T-helper 1 cell treated with Interleukin-12 subunit alpha and Interleukin-12 subunit beta and Interleukin-4 antibody, amounts not matched to agents 30 μg/mL and 1 μg/mL, for 36 hours (primary cell): ENCODE measurements at regions not wholly inside any gene's neighbourhood (a gene's known extent, or its start where the extent isn't known, plus 50 kb on each side); places are given as distances from the start of the nearest gene placed in this dataset.

Source experiments
- H3K27ac Mint-ChIP-seq: one replicate; pipeline ENCODE4 v1.8.0; 2021; ENCODE audit warnings: mild to moderate bottlenecking, mixed read lengths
- H3K27me3 Mint-ChIP-seq: one replicate; pipeline ENCODE4 v1.8.0; 2021; ENCODE audit warnings: low read depth, mixed read lengths
- H3K36me3 Mint-ChIP-seq: one replicate; pipeline ENCODE4 v1.8.0; 2021; ENCODE audit warnings: low read depth, mixed read lengths
- H3K4me1 Mint-ChIP-seq: one replicate; pipeline ENCODE4 v1.8.0; 2021; ENCODE audit warnings: low read depth, mixed read lengths
- H3K4me3 Mint-ChIP-seq: one replicate; pipeline ENCODE4 v1.8.0; 2021; ENCODE audit warnings: mild to moderate bottlenecking, moderate library complexity, mixed read lengths
- H3K9me3 Mint-ChIP-seq: one replicate; pipeline ENCODE4 v1.8.0; 2021; ENCODE audit warnings: mixed read lengths

- no peaks in the 10 kb centered on the region for H3K4me1 Mint-ChIP-seq
- H3K27me3 Mint-ChIP-seq: no peaks in the 10 kb centered on the region
- no peak overlapping the region for H3K4me3 Mint-ChIP-seq
- H3K36me3 Mint-ChIP-seq: no peaks in the 10 kb centered on the region
- no peak overlapping the region for H3K27ac Mint-ChIP-seq
- H3K9me3 Mint-ChIP-seq: no peaks in the 10 kb centered on the region
Observed at GRCh38 chr4:18684932-18685331, 663.4 kb upstream of the LCORL start.

- Mint-ChIP-seq H3K27me3 (no peaks in the 10 kb centered on the region), H3K36me3 (no peaks in the 10 kb centered on the region), H3K27ac (no peak overlapping the region), H3K4me1 (no peaks in the 10 kb centered on the region), H3K9me3 (no peaks in the 10 kb centered on the region), H3K4me3 (no peak overlapping the region)
Observed at GRCh38 chr4:18676526-18676915, 655.0 kb upstream of the LCORL start.

DNA sequence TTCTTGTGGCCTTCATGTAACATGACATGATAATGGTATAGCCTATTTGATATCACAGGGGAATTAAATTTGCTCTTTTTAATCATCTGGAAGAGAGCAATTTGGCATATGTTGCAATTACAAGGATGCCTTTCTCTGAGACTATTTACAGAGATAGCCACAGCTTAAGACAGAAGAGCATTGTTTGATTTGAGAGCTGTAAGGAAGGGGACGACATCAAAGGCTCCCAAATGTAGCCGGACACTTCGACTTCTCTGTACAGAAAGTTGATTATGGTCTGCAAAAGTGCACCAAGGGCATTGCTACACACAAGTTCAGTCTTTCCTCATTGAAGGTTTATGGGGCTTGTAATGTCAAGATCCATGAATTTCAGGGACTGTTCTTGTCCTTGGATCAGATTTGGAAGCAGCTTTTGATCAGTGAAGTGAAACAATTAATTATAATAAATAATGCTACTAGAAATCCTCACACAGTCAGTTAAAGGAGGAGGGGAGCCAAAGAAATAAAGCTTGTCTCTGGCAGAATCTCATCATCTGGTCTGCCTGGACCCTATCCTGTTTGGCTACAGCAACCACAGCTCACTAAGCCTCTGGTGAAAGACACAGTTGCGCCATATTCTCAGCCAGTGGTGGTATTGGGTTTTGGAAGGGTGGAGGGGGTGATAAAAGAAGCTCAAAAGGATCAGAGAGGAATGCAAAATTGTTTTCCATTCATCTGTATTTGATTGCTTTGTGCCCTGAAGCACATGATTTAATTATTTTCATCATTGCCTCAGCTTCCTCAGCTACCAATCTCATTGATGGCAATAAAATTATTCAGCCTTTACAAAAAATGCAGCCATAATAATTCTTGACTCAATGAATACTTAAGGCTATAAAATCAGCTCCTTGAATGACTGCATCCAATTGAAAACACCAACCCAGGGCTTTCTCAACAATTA, 654.3 kb upstream of the LCORL start:
- no peaks in the 10 kb centered on the region for H3K27me3 Mint-ChIP-seq
- H3K36me3 Mint-ChIP-seq: no peaks in the 10 kb centered on the region
- H3K9me3 Mint-ChIP-seq: no peaks in the 10 kb centered on the region
- no peak overlapping the region for H3K4me3 Mint-ChIP-seq
- H3K4me1 Mint-ChIP-seq: no peaks in the 10 kb centered on the region
- H3K27ac Mint-ChIP-seq: no peak overlapping the region

DNA sequence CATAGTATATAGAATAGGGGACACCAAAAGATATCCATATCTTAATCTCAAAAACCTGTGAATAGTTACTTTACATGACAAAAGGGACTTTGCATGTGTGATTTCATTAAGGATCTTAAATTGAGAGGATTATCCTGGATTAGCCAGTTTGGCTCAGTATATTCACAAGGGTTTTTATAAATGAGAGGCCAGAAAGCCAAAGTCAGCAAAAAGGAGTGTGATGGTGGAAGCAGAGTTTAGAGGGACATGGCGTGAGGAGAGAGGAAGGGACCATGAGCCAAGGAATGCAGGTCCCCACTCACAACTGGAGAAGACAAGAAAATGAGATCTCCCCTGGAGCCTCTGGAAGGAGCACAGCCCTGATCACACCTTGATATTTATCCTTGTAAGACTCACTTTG, 648.5 kb upstream of the LCORL start:
- H3K27ac Mint-ChIP-seq: no peak overlapping the region
- H3K9me3 Mint-ChIP-seq: no peaks in the 10 kb centered on the region
- no peaks in the 10 kb centered on the region for H3K36me3 Mint-ChIP-seq
- no peaks in the 10 kb centered on the region for H3K4me1 Mint-ChIP-seq
- no peak overlapping the region for H3K4me3 Mint-ChIP-seq
- no peaks in the 10 kb centered on the region for H3K27me3 Mint-ChIP-seq

GRCh38 chr4:18669390-18669789, 647.8 kb upstream of the LCORL start:
- no peak overlapping the region for H3K4me3 Mint-ChIP-seq
- H3K36me3 Mint-ChIP-seq: no peaks in the 10 kb centered on the region
- no peaks in the 10 kb centered on the region for H3K4me1 Mint-ChIP-seq
- no peak overlapping the region for H3K27ac Mint-ChIP-seq
- no peaks in the 10 kb centered on the region for H3K27me3 Mint-ChIP-seq
- no peaks in the 10 kb centered on the region for H3K9me3 Mint-ChIP-seq

- Mint-ChIP-seq H3K9me3 (no peaks in the 10 kb centered on the region), H3K27ac (no peak overlapping the region), H3K27me3 (no peaks in the 10 kb centered on the region), H3K36me3 (no peaks in the 10 kb centered on the region), H3K4me1 (no peaks in the 10 kb centered on the region), H3K4me3 (no peak overlapping the region)
Observed at GRCh38 chr4:18666322-18666721, 644.8 kb upstream of the LCORL start.

DNA sequence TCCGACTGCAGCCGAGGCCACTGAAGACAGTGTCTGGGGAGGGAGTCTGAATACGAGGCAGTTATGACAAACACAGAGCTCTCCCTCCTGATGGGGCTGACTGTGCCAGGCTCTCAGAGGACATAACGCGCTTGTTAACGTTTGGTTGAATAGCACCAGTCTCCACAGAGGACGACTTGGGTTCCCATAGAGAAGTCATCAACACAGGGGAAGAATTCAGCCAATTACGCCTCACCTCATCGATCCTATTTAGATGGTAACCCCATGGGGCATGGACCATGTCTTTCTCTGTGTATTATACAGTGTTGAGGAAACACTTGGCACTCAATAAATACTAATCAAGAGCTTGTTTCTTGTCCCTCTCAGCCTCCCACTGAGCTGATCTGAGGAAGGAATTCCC, 642.6 kb upstream of the LCORL start:
- no peak overlapping the region for H3K4me3 Mint-ChIP-seq
- H3K9me3 Mint-ChIP-seq: no peaks in the 10 kb centered on the region
- H3K27ac Mint-ChIP-seq: no peak overlapping the region
- H3K36me3 Mint-ChIP-seq: no peaks in the 10 kb centered on the region
- no peaks in the 10 kb centered on the region for H3K4me1 Mint-ChIP-seq
- H3K27me3 Mint-ChIP-seq: no peaks in the 10 kb centered on the region

- Mint-ChIP-seq H3K4me1 (no peaks in the 10 kb centered on the region), H3K27me3 (no peaks in the 10 kb centered on the region), H3K9me3 (peaks cover 7% of the 10 kb centered on the region), H3K36me3 (no peaks in the 10 kb centered on the region), H3K27ac (no peak overlapping the region), H3K4me3 (no peak overlapping the region)
Observed at GRCh38 chr4:18645351-18645750, 623.8 kb upstream of the LCORL start.

DNA sequence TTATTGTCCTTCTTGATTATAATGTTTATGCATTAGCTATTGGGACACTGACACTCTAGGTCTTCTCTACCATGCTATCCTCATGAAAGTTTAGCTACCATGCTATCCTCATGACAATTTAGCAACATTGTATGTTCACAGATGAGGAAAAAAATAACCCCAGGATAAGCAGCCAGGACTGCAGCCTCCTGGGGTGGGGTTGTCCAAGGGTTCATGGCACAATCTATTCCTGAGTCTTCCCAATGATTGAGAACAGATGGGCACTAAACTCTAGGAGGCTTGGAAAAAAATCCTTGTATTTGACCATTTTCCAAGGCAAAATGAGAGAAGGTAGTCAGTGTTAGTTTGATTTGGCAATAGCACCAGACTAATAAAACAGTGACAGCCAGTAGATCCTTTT, 619.8 kb upstream of the LCORL start:
- Mint-ChIP-seq H3K9me3 (no peaks in the 10 kb centered on the region), H3K4me1 (no peaks in the 10 kb centered on the region), H3K4me3 (no peak overlapping the region), H3K27ac (no peak overlapping the region), H3K27me3 (no peaks in the 10 kb centered on the region), H3K36me3 (no peaks in the 10 kb centered on the region)

- Mint-ChIP-seq H3K36me3 (no peaks in the 10 kb centered on the region), H3K27ac (no peak overlapping the region), H3K4me3 (no peak overlapping the region), H3K9me3 (no peaks in the 10 kb centered on the region), H3K4me1 (no peaks in the 10 kb centered on the region), H3K27me3 (no peaks in the 10 kb centered on the region)
Observed at GRCh38 chr4:18638031-18638430, 616.5 kb upstream of the LCORL start.

DNA sequence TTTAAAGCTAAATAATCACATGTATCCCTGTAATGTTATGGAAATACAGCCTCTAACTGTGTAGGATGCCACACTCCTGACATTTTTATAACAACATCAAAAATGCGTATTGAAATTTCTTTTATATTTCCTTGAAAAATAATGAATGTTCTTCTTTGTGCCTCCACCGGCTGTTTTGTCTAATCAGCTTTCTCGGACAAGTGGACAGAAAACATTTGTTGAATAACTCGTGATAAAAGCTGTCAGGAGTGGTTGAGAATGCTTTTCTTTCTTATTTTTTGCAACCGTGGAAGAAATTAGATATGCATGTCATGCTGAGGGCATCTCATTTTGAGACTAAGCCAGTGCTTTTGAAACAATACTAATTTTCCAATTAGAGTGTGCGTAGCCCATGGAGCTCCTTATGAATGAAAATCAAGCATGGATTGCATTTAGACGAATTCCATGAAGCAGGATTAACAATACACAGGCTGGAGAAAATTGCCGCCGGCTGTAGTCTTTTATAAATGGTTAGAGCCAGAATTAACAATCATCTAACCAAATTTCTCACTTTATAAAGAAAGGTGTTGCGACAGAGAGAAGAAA, 614.5 kb upstream of the LCORL start:
- Mint-ChIP-seq H3K27me3 (no peaks in the 10 kb centered on the region), H3K4me3 (no peak overlapping the region), H3K27ac (no peak overlapping the region), H3K9me3 (no peaks in the 10 kb centered on the region), H3K36me3 (no peaks in the 10 kb centered on the region), H3K4me1 (no peaks in the 10 kb centered on the region)

DNA sequence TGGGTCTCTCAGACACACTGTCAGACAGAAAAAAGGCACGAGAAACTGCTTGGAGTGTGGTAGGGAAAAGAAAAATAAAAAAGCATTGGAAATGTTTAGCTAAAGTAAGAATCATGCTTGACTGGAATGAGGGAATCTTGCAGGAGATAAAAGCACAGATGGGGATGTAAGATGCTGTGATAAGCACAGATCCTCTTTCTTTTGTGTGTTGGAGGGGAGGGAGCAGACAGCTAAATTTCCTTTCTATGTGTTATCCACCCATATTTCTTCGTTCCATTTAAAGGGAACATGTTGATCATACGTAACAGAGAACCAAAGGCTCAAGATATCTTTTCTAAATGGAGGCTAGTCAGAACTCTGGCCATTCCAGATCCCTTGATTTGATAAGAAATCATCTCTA, 614.0 kb upstream of the LCORL start:
- H3K36me3 Mint-ChIP-seq: no peaks in the 10 kb centered on the region
- H3K27ac Mint-ChIP-seq: no peak overlapping the region
- no peaks in the 10 kb centered on the region for H3K27me3 Mint-ChIP-seq
- no peak overlapping the region for H3K4me3 Mint-ChIP-seq
- no peaks in the 10 kb centered on the region for H3K4me1 Mint-ChIP-seq
- no peaks in the 10 kb centered on the region for H3K9me3 Mint-ChIP-seq

DNA sequence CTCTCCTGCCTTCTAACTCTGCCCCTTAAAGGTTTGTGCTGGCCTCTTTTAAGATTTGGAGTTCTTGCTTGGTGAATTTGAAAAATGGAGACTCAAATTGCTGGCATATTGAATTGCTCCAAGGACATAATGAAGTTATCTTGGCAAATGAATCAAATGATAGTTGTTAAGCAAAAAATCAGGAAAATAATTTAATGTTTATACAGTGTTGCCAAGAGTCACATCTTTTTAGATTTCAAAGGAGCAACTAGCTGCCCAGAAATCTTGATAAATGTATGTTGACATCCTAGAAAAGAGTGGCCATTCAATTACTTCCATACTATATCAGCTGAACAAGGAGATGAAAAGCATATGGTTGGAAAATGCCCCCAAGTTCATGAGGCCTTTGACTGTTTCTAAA, 610.0 kb upstream of the LCORL start:
- Mint-ChIP-seq H3K27me3 (no peaks in the 10 kb centered on the region), H3K9me3 (no peaks in the 10 kb centered on the region), H3K4me3 (no peak overlapping the region), H3K4me1 (no peaks in the 10 kb centered on the region), H3K27ac (no peak overlapping the region), H3K36me3 (no peaks in the 10 kb centered on the region)

GRCh38 chr4:18630218-18631110, 608.9 kb upstream of the LCORL start:
- Mint-ChIP-seq H3K36me3 (no peaks in the 10 kb centered on the region), H3K4me1 (no peaks in the 10 kb centered on the region), H3K27ac (no peak overlapping the region), H3K9me3 (no peaks in the 10 kb centered on the region), H3K4me3 (no peak overlapping the region), H3K27me3 (no peaks in the 10 kb centered on the region)
